IMR-90 (cell line): ENCODE measurements at regions not wholly inside any gene's neighbourhood (a gene's known extent, or its start where the extent isn't known, plus 50 kb on each side); places are given as distances from the start of the nearest gene placed in this dataset.

ENCODE experiments used
- ATAC-seq: fragments of 200-7000 bp; cut with Tn5 transposase; 2 replicates; pipeline ENCODE4 v1.9.1; 2020; ENCODE audit warnings: low read depth, mild to moderate bottlenecking, moderate library complexity
- BruUV-seq: library from RNA; stranded (reverse); fragments of 400-500 nt; replicated peaks from 2 replicates; lab custom pipeline; 2021; lab: Mats Ljungman, UMichigan
- CTCF ChIA-PET: fragments of 300-600 bp; formaldehyde crosslinking; extraction: SDS; loops from one replicate; lab custom pipeline; 2021; ENCODE audit warnings: antibody characterized with exemption; lab: Yijun Ruan, JAX
- POLR2A ChIA-PET: fragments of 300-600 bp; sonication (Branson Sonifier 250); formaldehyde crosslinking; loops from one replicate; lab custom pipeline; 2022; ENCODE audit warnings: antibody characterized with exemption; ENCODE audit not compliant: unreplicated experiment; lab: Charles Lee
- DNase-seq: peaks from one replicate; pipeline ENCODE4 v3.0.0; 2013
- H2AFZ ChIP-seq: replicated peaks from 2 replicates; pipeline ENCODE3; 2013; ENCODE audit warnings: low read length, mild to moderate bottlenecking; ENCODE audit not compliant: poor library complexity
- H2AK5ac ChIP-seq: 2 replicates; pipeline ENCODE4 v1.6.1; 2013; ENCODE audit warnings: low read depth, low read length, inconsistent platforms
- H2AK9ac ChIP-seq: replicated peaks from 2 replicates; pipeline ENCODE3; 2013; ENCODE audit warnings: mild to moderate bottlenecking, low read depth, low read length, moderate library complexity; ENCODE audit not compliant: poor library complexity
- H2BK120ac ChIP-seq: 2 replicates; pipeline ENCODE4 v1.6.1; 2013; ENCODE audit warnings: low read depth, low read length, inconsistent platforms
- H2BK15ac ChIP-seq: 3 replicates; pipeline ENCODE4 v1.6.1; 2013; ENCODE audit warnings: low read depth, low read length, inconsistent platforms
- H2BK20ac ChIP-seq: 2 replicates; pipeline ENCODE4 v1.6.1; 2013; ENCODE audit warnings: low read depth, mild to moderate bottlenecking, inconsistent platforms, low read length, moderate library complexity
- H2BK5ac ChIP-seq: 2 replicates; pipeline ENCODE4 v1.6.1; 2013; ENCODE audit warnings: mild to moderate bottlenecking, low read depth, low read length, inconsistent platforms; ENCODE audit not compliant: poor library complexity, severe bottlenecking
- H3K14ac ChIP-seq: replicated peaks from 2 replicates; pipeline ENCODE4 v1.6.1; 2013; ENCODE audit warnings: low read depth, low read length, inconsistent platforms
- H3K18ac ChIP-seq: 2 replicates; pipeline ENCODE4 v1.6.1; 2013; ENCODE audit warnings: low read depth, low read length, control low read depth
- H3K23ac ChIP-seq: 2 replicates; pipeline ENCODE4 v1.6.1; 2013; ENCODE audit warnings: low read depth, low read length, inconsistent platforms
- H3K27ac ChIP-seq: 2 replicates; pipeline ENCODE4 v1.5.1; 2013; ENCODE audit warnings: mild to moderate bottlenecking, control low read depth, low read length; ENCODE audit not compliant: insufficient read depth
- H3K27me3 ChIP-seq: 2 replicates; pipeline ENCODE4 v1.6.1; 2013; ENCODE audit warnings: low read length; ENCODE audit not compliant: control insufficient read depth, insufficient read depth
- H3K36me3 ChIP-seq: 2 replicates; pipeline ENCODE4 v1.6.1; 2013; ENCODE audit warnings: low read length, mixed read lengths; ENCODE audit not compliant: control insufficient read depth, insufficient read depth
- H3K4ac ChIP-seq: 2 replicates; pipeline ENCODE4 v1.6.1; 2013; ENCODE audit warnings: low read depth, low read length, inconsistent platforms
- H3K4me1 ChIP-seq: 2 replicates; pipeline ENCODE4 v1.6.1; 2013; ENCODE audit warnings: low read length, mixed read lengths; ENCODE audit not compliant: control insufficient read depth, insufficient read depth
- H3K4me2 ChIP-seq: 2 replicates; pipeline ENCODE4 v1.6.1; 2013; ENCODE audit warnings: low read depth, mild to moderate bottlenecking, control low read depth, low read length, moderate library complexity
- H3K4me3 ChIP-seq: 2 replicates; pipeline ENCODE4 v1.5.1; 2013; ENCODE audit warnings: low read depth, mild to moderate bottlenecking, control low read depth, low read length, moderate library complexity; ENCODE audit not compliant: insufficient read depth
- H3K56ac ChIP-seq: 2 replicates; pipeline ENCODE4 v1.6.1; 2013; ENCODE audit warnings: low read length, inconsistent platforms; ENCODE audit not compliant: insufficient read depth; ENCODE audit errors: extremely low read depth
- H3K79me1 ChIP-seq, 2 experiments: 2 replicates each; pipeline ENCODE4 v1.6.1; 2013; ENCODE audit warnings: low read length in 2 of 2, inconsistent platforms in 1 of 2, low read depth in 1 of 2
- H3K9ac ChIP-seq: 2 replicates; pipeline ENCODE4 v1.6.1; 2013; ENCODE audit warnings: low read depth, low read length, control low read depth
- H3K9me1 ChIP-seq: 2 replicates; pipeline ENCODE4 v1.6.1; 2013; ENCODE audit warnings: low read length, inconsistent platforms; ENCODE audit not compliant: insufficient read depth
- H3K9me3 ChIP-seq: 2 replicates; pipeline ENCODE4 v1.6.1; 2013; ENCODE audit warnings: low read length; ENCODE audit not compliant: control insufficient read depth, insufficient read depth
- H4K20me1 ChIP-seq: 2 replicates; pipeline ENCODE4 v1.6.1; 2013; ENCODE audit warnings: low read length, inconsistent platforms; ENCODE audit not compliant: insufficient read depth
- H4K5ac ChIP-seq: 2 replicates; pipeline ENCODE4 v1.6.1; 2013; ENCODE audit warnings: mild to moderate bottlenecking, low read depth, low read length, control low read depth
- H4K8ac ChIP-seq, 2 experiments: 2 replicates each; pipeline ENCODE4 v1.6.1; 2013; ENCODE audit warnings: low read depth in 2 of 2, low read length in 2 of 2, control low read depth in 1 of 2, inconsistent platforms in 1 of 2
- H4K91ac ChIP-seq: 2 replicates; pipeline ENCODE4 v1.6.1; 2013; ENCODE audit warnings: low read depth, low read length, inconsistent platforms; ENCODE audit not compliant: insufficient read depth
- CEBPB ChIP-seq: IDR thresholded peaks from 2 replicates; pipeline ENCODE4 v1.6.1; 2012; ENCODE audit warnings: low read depth, low read length, improper control_type of control experiment
- CHD1 ChIP-seq: IDR thresholded peaks from 2 replicates; pipeline ENCODE4 v1.6.1; 2012; ENCODE audit warnings: low read depth, low read length, improper control_type of control experiment
- CTCF ChIP-seq: conservative IDR thresholded peaks from 2 replicates; pipeline ENCODE4 v1.5.1; 2012; ENCODE audit warnings: mild to moderate bottlenecking, low read depth, low read length, improper control_type of control experiment
- MAFK ChIP-seq: IDR thresholded peaks from 2 replicates; pipeline ENCODE4 v1.6.1; 2012; ENCODE audit warnings: low read depth, low read length, improper control_type of control experiment
- NFE2L2 ChIP-seq: fragments of 150-350 bp; IDR thresholded peaks from 2 replicates; pipeline ENCODE4 v1.6.1; 2016; ENCODE audit warnings: low read depth, mild to moderate bottlenecking, low read length
- WGBS, 2 experiments: methylation state at CpG; one replicate each; pipeline versions ENCODE4 v1.1.5 to v1.1.7; 2013; ENCODE audit warnings: missing lambda C conversion rate in 2 of 2; ENCODE audit not compliant: insufficient read length in 1 of 2; ENCODE audit errors: extremely low coverage in 2 of 2; 5-methylcytosine and 5-hydroxymethylcytosine counted together
- dilution Hi-C: fragments of 300-500 bp; cut with HindIII; formaldehyde crosslinking; loops from one replicate; pipeline ENCODE4 v1.14.3; 2018; ENCODE audit warnings: low sequenced_read_pairs; ENCODE audit not compliant: unreplicated experiment
- in situ Hi-C: fragments of 300-500 bp; cut with MboI; formaldehyde crosslinking; loops from 3 replicates; pipeline ENCODE4 v1.14.3; 2019; ENCODE audit warnings: low sequenced_read_pairs, inconsistent platforms, mixed read lengths
- intact Hi-C: fragments of 100-400 bp; cut with micrococcal nuclease; formaldehyde crosslinking; loops from 2 replicates; pipeline ENCODE4 v1.10.0; 2022

- Histone ChIP-seq H2BK15ac (no peak overlapping the region), H3K79me1 (no peaks in the 10 kb centered on the region), H3K9ac (no peak overlapping the region), H3K9me3 (no peaks in the 10 kb centered on the region), H2AK5ac (no peak overlapping the region), H4K91ac (no peak overlapping the region), H4K5ac (no peak overlapping the region), H3K4me2 (no peak overlapping the region), H2AFZ (no peak overlapping the region), H2BK5ac (no peak overlapping the region), H3K56ac (no peak overlapping the region), H2BK120ac (no peak overlapping the region), H3K14ac (no peak overlapping the region), H2AK9ac (no peak overlapping the region), H4K20me1 (no peaks in the 10 kb centered on the region), H3K36me3 (no peaks in the 10 kb centered on the region), H3K27ac (no peak overlapping the region), H2BK20ac (no peak overlapping the region), H3K18ac (no peak overlapping the region), H4K8ac (no peak overlapping the region), H3K27me3 (no peaks in the 10 kb centered on the region), H3K4me3 (no peak overlapping the region), H3K4ac (no peak overlapping the region), H3K23ac (no peak overlapping the region), H3K4me1 (no peaks in the 10 kb centered on the region), H3K9me1 (no peaks in the 10 kb centered on the region)
- DNase-seq (no peak), ATAC-seq (no peak)
- intact Hi-C loops = no loop called here
- ChIA-PET POLR2A (no interaction called here), CTCF (interaction anchor here (1.1 kb wide), 1 partner anchor 296 kb away, joined by 3 read pairs; no protein-coding TSS in a partner anchor)
- no TSS peak for BruUV-seq
- dilution Hi-C loops = no loop called here
- no CpG with 5 or more reads among the region's 3 CpGs for WGBS, 2 experiments
- no peak for TF ChIP-seq CTCF
- no peak for TF ChIP-seq CEBPB
- TF ChIP-seq CHD1 = no peak
- TF ChIP-seq NFE2L2 = no peak
- no peak for TF ChIP-seq MAFK
- in situ Hi-C loops = no loop called here
Observed at GRCh38 chr2:198720266-198720665, 737.5 kb downstream of the SATB2 start.
